DMS114 treated with DMSO at 0.1 percent for 48 hours (cell line): ENCODE measurements at regions not wholly inside any gene's neighbourhood (a gene's known extent, or its start where the extent isn't known, plus 50 kb on each side); places are given as distances from the start of the nearest gene placed in this dataset.
"Not testable (repeated sequence)": the region's sequence is repeated elsewhere in the genome, so short reads cannot be mapped to it uniquely, and the experiment has no call there.

ENCODE experiments used
- DNase-seq: peaks from one replicate; lab custom pipeline; 2025; ENCODE audit not compliant: unreplicated experiment; lab: John Stamatoyannopoulos, UW

DNA sequence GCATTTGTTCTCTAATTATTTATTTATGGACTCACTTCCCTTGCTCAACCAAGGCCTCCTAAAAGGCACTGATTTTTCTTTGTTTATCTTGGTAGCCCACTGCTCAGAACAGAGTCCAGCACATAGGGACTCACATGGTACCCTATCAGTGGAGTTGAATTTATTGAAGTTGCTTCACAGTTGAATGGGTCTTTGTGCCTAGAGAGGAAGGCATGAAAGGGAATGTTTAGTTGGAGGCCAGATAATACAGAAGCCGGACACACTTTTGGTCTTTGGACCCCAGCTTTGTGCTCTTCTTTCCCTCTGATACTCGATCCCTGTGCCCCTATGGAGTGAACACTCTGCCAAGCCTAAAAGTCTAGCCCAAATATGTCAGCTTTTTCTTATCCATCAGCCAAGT lies 429.0 kb downstream of the PRDM2 start:
- no peak for DNase-seq

DNA sequence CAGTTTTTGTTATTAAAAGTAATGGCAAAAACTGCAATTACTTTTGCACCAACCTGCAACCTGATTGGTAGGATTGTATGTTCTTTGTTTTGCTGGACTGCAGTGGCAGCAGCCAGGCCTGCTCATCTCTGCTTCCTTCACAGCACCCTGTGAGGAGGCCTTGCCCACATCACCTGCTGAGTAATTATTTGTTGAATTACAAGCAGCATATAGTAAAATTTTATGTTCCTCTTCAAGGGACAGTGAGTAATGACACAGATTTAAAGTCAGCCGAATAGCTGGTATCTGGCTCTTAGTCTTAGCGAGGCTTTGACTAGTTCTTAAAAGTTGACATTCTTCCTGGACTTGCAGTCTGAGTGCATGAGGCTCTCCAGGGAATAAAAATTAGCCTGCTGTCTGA lies 435.1 kb downstream of the PRDM2 start:
- no peak for DNase-seq

DNA sequence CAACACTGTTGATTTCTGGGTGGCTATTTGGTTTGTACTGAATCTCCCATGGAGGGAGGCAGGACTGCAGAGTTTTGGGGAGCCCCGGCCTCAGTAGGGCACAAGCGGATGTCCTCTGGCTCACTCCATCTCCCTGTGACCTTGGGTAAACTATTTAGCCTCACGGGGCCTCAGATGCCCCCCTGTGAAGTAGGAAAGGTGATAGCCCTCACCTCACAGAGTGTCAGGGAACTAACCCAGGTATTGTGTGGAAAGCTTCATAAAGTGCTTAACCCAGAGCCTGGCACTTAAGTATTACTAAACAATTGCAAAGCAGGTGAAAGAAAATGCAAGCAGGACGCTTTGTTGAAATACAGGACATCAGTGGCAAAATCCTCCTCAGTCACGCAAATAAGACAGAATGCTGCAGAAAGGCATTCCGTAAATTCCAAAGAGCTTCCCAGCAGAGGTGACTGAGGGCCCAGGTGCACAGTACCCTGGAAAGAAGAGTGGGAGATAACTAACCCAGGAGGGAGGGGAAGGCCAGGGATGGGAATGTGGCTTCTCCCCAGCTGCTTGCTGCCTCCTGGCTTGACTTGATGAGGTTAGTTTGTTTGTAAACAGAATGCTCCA lies 436.3 kb downstream of the PRDM2 start:
- no peak for DNase-seq

DNA sequence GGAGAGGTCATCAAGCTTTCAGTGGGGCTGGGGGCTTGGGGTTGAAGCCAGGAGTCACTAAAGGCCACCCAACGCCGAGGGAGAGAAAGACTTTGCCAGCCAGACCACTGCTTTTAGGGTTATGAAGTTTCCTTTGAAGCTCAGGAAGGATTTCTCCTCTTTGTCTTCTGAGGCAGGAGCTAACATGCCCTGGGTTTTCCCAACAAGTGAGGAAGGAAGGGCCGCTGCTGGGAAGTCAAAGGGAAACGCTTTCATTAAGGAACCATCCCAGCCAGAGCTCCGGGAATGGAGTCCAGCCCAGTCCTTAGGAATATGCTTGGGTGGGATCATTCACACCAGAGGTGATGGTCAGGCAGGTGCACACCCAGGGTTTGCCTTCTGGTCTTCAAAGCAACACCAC lies 436.9 kb downstream of the PRDM2 start:
- no peak for DNase-seq

DNA sequence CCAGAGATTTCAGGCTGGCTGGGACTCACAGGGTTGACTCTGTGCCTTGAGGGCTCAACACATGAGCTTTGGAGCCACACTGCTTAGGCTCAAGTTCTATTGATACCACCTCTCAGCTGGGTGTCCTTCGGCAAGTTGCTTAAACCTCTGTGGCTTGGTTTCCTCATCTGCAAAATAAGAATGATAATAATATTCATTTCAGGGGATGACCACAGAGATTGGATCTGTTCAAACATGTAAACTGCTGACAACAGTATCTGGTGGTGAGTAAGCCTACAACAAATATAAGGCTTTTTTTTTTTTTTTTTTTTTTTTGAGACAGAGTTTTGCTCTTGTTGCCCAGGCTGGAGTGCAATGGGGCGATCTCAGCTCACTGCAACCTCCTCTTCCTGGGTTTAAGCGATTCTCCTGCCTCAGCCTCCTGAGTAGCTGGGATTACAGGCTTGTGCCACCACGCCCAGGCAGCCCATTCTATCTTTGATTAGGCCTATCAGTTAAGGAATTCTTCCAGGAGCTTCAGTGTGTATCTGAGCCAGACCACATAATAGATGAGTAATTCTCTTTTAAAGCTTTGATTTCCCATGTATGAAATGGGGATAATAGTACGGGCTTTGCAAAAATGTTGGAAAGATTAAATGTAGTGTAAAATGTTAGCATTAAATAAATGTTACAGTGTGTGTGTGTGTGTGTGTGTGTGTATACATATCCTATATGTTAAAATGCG lies 437.6 kb downstream of the PRDM2 start:
- no peak for DNase-seq

DNA sequence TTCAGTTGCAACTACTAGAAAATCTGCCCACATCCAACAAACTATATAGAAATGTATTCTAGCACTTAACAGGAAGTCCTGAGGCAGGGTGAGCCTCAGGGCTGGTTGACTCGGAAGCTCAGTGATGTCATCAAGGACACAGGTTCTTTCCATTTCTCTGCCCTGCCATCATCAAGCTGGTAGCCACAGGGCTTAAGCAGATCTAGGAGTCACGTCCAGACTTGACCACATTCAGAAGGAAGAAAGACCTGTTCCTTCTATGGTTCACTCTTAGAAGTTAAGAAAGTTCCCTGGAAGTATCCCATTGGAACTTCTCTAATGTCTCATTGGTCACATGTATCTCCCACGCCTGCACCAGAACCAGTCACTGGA lies 438.1 kb downstream of the PRDM2 start:
- DNase-seq, result no peak

DNA sequence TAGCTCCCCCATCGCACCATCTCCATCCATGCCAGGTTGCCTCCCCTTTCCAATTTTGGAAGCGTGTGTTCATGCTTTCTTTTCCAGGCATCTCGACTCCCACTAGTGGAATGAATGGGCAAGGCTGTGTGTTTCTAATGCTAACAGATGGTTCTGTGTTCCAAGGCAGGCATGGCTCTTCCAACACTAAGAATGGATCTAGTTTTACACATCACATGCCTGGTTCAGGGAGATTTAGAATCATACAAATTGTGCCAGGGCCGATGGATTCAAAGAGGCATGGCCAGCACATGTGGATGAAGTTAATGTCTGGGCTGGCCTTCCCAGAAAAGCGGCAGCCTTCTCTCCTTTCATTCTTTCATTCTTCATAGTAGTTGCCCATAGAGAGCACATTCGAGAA lies 438.7 kb downstream of the PRDM2 start:
- no peak for DNase-seq

DNA sequence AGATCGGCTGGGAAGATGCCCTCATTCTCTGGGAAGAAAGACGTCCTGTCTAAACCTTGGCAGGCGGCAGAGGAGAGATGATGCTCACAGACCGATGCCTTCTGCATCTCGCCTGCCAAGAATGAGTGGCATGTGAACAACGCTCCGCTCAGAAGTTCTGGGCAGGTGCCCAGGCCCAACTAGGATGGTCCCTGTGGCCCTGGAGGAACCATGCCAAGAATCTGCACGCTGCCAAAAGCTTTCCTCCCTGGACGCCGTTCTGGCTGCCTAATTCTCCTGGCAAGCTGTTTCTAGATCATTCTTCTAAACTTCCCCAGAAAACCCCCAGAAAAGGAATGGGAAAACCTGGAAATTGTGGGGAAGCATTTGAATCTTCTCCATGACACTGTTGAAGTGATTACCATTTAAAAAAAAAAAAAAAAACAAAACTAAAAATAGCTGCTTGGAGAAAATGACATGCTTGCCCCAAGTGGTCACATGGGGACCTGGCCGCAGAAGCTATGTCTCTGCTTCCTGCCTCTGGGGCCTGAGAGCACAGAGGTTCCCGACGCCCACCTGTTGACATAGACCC lies 440.9 kb downstream of the PRDM2 start:
- DNase-seq, result no peak

DNA sequence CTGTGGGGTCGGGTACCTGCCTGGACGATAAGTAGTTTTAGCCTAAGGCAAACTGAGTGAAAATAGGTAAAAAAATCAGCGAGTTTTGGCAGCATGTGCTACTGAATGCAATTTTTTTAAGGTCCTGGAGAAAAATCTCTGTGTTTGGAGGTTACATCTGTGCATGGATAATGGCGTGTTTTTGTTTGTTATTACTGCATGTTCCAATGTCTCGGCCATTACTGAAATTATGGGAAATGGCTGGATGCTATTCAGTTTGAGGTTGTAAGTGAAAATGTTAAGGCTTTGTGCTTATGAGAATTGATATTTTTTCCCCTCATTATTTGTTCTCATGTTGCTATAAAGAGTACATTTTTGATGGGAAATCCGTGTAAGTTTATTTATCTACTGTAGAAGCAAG lies 441.7 kb downstream of the PRDM2 start:
- no peak for DNase-seq

DNA sequence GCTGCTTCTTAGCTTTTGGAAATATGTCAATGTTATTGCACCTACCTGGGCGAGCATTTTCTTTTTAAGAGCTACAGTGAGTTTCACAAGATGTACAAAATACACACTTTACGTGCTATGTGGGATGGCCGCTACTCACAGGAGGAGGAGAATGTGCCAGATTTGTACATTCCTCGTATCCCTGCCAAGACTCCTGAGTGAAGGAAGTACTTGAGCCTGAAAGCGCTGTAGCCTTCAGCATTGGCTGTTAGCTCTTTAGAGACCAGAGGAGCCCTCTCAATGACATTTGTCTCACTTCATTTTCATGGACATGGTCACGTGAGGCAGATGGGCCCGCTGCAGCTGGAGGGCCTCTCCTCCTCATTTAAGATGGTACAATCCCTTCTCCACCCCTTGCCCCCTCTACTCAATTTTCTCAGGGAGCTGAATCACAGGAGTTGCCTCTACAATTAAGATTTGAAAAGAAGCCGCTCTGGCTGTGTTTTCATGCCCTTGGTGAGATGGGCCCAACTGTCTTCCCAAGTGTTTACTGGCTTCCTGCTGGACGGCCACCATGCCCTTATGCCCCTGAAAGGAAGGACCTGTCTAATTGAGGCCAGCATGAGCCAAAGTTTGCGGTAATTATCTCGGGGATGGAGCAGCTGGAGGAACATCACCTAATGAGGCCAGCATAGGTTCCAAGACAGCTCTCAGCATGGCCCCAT lies 442.6 kb downstream of the PRDM2 start:
- no peak for DNase-seq

DNA sequence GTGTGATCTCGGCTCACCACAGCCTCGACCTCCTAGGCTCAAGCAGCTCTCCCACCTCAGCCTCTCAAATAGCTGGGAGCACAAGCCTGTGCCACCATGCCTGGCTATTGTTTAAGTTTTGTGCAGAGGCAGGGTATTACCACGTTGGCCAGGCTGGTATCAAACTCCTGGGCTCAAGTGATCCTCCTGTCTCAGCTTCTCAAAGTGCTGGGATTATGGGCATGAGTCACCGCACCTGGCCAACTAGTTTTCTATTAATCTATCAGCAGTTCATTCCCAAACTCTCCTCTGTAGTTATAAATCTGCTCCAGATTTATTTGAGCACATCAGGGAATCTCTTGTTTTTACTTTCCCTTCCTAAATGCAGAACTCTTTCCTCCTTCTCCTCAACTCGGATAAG lies 443.8 kb downstream of the PRDM2 start:
- no peak for DNase-seq

DNA sequence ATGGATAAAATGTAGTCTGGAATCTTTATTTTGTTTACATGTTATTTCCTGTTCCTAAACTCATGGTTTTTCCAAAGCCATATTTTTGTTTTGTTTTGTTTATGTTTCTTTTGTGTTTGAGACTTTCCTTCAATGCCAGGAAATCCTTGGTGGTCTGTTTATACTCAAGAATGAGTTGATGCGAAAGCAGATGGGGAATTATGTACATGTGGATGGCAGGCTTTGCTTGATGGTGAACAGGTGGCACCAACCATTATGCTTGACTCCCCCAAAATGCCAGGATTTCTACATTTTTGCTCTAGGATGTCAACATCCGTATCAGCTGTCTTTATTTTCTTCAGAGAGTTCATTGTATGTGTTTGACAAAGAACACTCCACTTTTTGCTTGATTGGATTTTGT lies 448.5 kb downstream of the PRDM2 start:
- DNase-seq, result no peak

DNA sequence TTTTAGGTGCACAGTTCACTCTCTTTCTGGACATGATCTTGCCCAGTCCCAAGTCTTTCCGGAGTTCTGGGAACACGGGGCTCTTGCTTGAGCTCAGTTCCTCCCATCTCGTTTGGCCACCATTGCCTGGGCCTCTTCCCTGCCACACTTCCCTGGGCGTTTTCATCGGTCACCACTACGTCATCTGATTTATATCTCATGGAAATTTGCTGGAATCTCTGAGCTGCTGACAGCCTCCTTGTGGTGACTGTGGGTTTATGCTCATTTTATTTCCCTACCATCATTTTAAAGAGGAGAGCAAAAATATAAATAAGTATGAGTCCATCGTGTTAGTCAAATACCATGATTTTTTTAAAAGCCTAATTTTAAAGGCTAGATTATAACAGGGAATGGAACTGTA lies 449.1 kb upstream of the KAZN start:
- DNase-seq, result no peak

DNA sequence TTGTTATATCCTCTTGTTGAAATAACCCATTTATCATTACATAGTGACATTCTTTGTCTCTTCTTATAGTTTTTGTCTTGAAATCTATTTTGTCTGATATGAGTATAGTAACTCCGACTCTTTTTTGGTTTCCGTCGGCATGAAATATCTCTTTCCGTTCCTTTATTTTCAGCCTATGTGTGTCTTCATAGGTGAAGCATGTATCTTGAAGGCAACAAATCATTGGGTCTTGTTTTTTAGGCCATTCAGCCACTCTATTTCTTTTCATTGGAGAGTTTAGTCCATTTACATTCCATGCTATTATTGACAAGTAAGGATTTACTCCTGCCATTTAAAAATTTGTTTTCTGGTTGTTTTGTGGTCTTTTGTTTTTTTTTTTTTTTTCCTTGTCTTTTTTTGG lies 441.9 kb upstream of the KAZN start:
- no peak for DNase-seq

DNA sequence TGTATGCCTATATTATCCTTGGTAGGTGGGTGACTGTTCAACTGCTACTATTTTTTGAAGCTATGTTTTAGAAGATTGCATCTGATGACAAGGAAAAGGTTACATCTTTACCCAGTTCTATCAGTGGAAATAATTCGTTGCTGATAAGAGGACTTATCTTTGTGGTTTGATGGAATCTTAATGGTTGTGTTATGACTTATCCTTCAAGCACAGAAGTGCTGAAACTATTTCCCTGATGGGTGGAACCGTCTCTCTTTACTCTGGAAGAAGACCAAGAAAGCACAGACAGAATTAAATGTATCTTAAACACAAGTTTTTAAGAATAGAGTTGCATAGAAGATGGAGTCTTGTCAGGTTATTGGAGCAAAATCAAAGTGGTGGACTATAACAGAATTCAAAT lies 437.7 kb upstream of the KAZN start:
- DNase-seq, result no peak

DNA sequence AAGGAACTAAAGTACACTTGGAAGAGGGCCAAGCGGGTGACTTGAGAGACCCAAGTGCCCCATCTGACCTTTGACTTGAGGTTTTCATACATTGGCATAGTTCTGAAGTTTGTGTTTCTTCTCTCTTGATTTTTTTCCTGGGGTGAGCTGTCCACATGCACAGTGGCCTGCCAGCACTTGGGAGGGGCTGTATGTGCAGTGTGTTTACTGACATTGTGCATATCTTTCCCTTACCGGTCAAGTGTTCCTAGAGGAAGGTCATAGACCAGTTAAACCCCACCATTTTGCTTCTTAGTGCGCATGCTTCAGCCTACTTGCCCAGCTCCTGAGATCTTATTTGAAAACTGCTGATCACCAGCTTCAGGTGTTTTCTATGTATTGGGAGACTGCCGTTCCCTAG lies 435.2 kb upstream of the KAZN start:
- no peak for DNase-seq

DNA sequence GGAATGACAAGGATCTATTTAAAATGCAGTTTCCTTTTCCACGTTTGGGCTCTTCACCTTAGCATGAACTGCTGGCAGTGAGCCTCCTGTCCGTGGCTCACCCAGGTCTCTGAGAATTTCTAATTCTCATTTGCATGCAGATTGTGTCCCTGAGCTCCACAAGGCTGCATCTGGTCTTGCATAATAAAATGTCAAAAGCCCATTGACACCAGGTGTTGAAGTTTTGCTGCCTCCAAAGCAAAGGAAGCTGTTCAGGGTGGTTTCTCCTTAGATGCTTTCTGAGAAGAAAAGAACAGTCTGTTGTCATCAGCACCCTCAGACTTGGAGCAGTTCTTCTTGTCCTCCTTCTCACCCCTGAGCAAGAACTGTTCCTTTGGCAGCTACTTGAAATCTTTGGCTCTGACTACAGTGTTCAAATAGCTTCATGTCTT lies 433.1 kb upstream of the KAZN start:
- no peak for DNase-seq

DNA sequence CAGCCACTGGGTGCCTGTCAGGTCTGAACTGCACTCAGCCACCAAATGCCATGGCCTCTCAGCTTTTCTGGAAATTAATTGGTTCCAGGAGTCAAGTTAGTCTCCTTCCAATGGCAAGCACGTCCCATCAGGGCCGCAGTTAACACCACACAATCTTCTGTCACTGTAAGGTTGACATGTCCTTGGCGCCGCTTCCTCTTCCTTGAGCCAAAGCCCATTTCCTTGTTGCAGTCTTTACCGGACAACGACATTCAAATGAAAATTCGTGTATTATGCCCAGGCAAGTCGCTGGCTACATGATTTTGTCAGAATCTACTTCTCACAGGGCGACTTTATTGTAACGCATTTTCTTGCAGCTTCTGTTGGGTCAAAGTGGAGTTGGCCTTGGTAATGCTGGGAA lies 430.6 kb upstream of the KAZN start:
- DNase-seq, result no peak

DNA sequence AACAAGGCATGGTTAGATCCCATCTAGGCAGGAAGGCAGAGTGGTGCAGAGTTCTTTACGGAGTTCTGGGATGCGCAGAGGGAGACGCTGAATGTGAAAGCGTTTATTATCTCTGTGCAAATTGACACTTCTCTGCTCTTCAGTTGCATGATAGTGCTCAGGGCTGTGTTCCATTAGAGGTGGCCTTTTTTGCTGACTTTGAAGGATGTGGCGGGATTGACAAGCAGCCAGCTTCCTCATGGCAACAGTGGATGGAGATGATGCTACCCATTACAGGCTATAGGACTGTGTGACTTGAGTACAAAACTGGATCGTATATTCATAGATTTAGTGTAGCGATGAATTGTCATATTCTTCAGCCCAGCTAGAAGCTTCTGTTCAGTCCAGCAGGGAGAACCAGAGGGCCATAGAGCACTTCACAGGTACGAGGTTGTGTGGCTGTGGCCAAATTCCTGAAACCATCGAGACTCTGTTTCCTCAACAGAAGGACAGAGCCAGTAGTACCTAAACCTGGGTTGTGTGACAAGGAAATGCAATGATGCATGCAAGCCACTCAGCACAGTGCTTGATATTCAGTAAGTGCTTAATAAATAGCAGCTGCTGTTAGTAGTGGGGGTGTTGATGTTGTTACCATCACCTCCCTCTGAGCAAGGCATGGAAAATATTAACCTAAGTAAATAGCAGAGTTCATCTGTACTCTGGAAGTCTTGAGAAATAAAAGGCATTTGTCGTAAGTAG lies 430.0 kb upstream of the KAZN start:
- no peak for DNase-seq

DNA sequence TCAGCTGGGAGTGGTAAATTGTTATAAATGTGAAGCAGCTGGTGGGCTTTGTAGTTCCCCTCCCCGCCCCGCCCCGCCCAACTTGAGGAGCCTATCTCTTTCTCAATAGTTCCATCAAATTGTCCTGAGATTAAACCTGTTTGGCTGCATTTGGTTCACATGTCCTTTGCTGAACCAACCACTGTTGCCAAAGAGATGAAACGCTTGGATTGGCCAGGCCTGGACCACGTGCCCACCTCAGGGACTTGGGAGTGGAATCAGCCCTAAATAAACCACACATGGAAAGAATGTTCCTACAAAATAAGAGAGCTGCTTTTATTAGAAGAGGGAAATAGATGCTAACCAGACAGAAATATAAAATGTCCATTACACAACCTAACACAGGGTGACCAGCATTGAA lies 424.9 kb upstream of the KAZN start:
- DNase-seq, result no peak

DNA sequence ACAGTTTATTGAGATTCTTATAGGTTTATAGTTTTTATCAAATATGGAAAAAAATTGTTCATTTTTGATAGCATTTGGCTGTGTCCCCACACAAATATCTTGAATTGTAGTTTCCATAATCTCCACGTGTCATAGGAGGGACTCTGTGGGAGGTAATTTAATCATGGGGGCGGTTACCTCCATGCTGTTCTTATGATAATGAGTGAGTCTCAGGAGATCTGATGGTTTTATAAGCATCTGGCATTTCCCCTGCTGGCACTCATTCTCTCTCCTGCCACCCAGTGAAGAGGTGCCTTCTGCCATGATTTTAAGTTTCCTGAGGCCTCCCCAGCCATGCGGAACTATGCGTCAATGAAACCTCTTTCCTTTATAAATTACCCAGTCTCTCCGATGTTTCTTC lies 420.6 kb upstream of the KAZN start:
- DNase-seq, result not testable (repeated sequence)

DNA sequence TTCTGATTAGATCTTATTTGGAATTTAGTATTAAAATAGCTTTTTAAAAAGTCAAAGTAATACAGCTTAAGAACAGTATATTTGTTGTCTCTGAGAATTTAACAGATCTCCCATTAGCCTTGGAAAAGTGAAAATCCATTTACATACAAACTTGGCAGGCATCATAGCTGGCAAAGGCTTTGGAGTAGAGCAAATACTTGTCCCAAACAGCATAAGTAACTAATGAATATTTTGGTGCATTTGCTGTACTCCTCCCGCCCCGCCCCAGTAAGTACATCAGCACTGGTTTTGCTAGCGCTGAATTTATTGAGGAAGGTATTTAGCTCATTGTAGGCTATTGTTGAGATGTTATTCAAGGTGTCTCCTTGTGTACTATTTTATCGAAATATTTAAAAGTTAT lies 417.7 kb upstream of the KAZN start:
- DNase-seq, result no peak
